ENCODE measurements at regions not wholly inside any gene's neighbourhood (a gene's known extent, or its start where the extent isn't known, plus 50 kb on each side); places are given as distances from the start of the nearest gene placed in this dataset.
"Not testable (repeated sequence)": the region's sequence is repeated elsewhere in the genome, so short reads cannot be mapped to it uniquely, and the experiment has no call there.

- DNase-seq (ENCODE audit: low read depth) = no peak
- no peak overlapping the region for H3K4me3 ChIP-seq (ENCODE audit: low read depth, low read length)
- TF ChIP-seq CTCF (IDR thresholded peaks at IDR 0.05; ENCODE audit: insufficient read depth, low read length) = no peak
These were observed 102.9 kb upstream of the PAX2 start for GRCh38 chr10:100642295-100642994.

GRCh38 chr10:100645091-100645490 is 100.3 kb upstream of the PAX2 start:
- H3K4me3 ChIP-seq (ENCODE audit: low read depth, low read length) = no peak overlapping the region
- TF ChIP-seq CTCF (IDR thresholded peaks at IDR 0.05; ENCODE audit: insufficient read depth, low read length) = no peak
- DNase-seq (ENCODE audit: low read depth) = no peak

GRCh38 chr10:100645613-100646392 is 99.6 kb upstream of the PAX2 start:
- H3K4me3 ChIP-seq (ENCODE audit: low read depth, low read length) = no peak overlapping the region
- no peak for TF ChIP-seq CTCF (IDR thresholded peaks at IDR 0.05; ENCODE audit: insufficient read depth, low read length)
- no peak for DNase-seq (ENCODE audit: low read depth)

GRCh38 chr10:100647928-100648327 is 97.5 kb upstream of the PAX2 start:
- no peak for DNase-seq (ENCODE audit: low read depth)
- no peak for TF ChIP-seq CTCF (IDR thresholded peaks at IDR 0.05; ENCODE audit: insufficient read depth, low read length)
- H3K4me3 ChIP-seq (ENCODE audit: low read depth, low read length) = no peak overlapping the region

GRCh38 chr10:100650693-100651092 is 94.7 kb upstream of the PAX2 start:
- no peak overlapping the region for H3K4me3 ChIP-seq (ENCODE audit: low read depth, low read length)
- no peak for DNase-seq (ENCODE audit: low read depth)
- no peak for TF ChIP-seq CTCF (IDR thresholded peaks at IDR 0.05; ENCODE audit: insufficient read depth, low read length)

- not testable (repeated sequence) for DNase-seq (ENCODE audit: low read depth); H3K4me3 ChIP-seq (ENCODE audit: low read depth, low read length)
These were observed 94.3 kb upstream of the PAX2 start for GRCh38 chr10:100651099-100651498.

GRCh38 chr10:100651916-100652315 is 93.5 kb upstream of the PAX2 start:
- no peak overlapping the region for H3K4me3 ChIP-seq (ENCODE audit: low read depth, low read length)
- DNase-seq (ENCODE audit: low read depth) = no peak
- TF ChIP-seq CTCF (IDR thresholded peaks at IDR 0.05; ENCODE audit: insufficient read depth, low read length) = no peak

All from fibroblast of the aortic adventitia (primary cell).